H1 (cell line): ENCODE measurements at regions not wholly inside any gene's neighbourhood (a gene's known extent, or its start where the extent isn't known, plus 50 kb on each side); places are given as distances from the start of the nearest gene placed in this dataset.

Experiments used
- BRCA1 ChIP-seq: IDR thresholded peaks from 2 replicates; pipeline ENCODE4 v1.6.1; 2012; ENCODE audit warnings: low read depth, low read length, improper control_type of control experiment
- MAFK ChIP-seq: IDR thresholded peaks from 2 replicates; pipeline ENCODE4 v1.6.1; 2012; ENCODE audit warnings: low read depth, mild to moderate bottlenecking, improper control_type of control experiment, low read length
- POLR2A ChIP-seq, 2 experiments: IDR thresholded peaks; 1 replicate in 1 of 2; 2 replicates in 1 of 2; pipeline ENCODE4 v1.6.1; 2011; ENCODE audit warnings: low read depth in 2 of 2, low read length in 2 of 2, mild to moderate bottlenecking in 2 of 2; ENCODE audit errors: control extremely low read depth in 1 of 2
- POLR2AphosphoS5 ChIP-seq: IDR thresholded peaks from 2 replicates; pipeline ENCODE4 v1.6.1; 2011; ENCODE audit warnings: low read depth, low read length
- TF ChIP-seq, protein P1 (sequence below), 3 experiments: IDR thresholded peaks; 1 replicate in 2 of 3; 2 replicates in 1 of 3; pipeline versions ENCODE4 v1.5.1 to v1.6.1; 2011; ENCODE audit warnings: low read length in 3 of 3, mild to moderate bottlenecking in 3 of 3, inconsistent platforms in 2 of 3, low read depth in 1 of 3, moderate library complexity in 1 of 3; ENCODE audit not compliant: insufficient read depth in 1 of 3; ENCODE audit errors: control extremely low read depth in 1 of 3

DNA sequence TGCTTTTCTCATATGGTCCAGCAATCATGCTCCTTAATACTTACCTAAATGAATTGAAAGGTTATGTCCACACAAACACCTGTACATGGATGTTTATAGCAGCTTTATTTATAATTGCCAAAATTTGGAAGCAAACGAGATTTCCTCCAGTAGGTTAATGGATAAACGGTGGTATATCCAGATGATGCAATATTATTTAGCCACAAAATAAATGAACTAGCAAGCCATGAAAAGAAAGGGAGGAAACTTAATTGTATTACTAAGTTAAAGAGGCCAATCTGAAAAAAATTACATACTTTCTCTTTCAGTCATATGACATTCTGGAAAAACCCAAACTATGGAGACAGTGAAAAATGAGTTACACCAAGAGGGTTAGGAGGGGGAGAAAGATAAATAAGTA is 76.3 kb upstream of the LRRC7 start:
- no peak for TF ChIP-seq POLR2AphosphoS5
- TF ChIP-seq BRCA1 = no peak
- TF ChIP-seq MAFK = no peak
- TF ChIP-seq, protein P1, sequence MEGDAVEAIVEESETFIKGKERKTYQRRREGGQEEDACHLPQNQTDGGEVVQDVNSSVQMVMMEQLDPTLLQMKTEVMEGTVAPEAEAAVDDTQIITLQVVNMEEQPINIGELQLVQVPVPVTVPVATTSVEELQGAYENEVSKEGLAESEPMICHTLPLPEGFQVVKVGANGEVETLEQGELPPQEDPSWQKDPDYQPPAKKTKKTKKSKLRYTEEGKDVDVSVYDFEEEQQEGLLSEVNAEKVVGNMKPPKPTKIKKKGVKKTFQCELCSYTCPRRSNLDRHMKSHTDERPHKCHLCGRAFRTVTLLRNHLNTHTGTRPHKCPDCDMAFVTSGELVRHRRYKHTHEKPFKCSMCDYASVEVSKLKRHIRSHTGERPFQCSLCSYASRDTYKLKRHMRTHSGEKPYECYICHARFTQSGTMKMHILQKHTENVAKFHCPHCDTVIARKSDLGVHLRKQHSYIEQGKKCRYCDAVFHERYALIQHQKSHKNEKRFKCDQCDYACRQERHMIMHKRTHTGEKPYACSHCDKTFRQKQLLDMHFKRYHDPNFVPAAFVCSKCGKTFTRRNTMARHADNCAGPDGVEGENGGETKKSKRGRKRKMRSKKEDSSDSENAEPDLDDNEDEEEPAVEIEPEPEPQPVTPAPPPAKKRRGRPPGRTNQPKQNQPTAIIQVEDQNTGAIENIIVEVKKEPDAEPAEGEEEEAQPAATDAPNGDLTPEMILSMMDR (IDR thresholded peaks at IDR 0.05; ENCODE audit: control extremely low read depth in 1 of 3, insufficient read depth in 1 of 3, low read depth in 1 of 3, low read length in 3 of 3) = no peak
- TF ChIP-seq POLR2A (IDR thresholded peaks at IDR 0.05; ENCODE audit: control extremely low read depth in 1 of 2, low read depth in 2 of 2, low read length in 2 of 2) = no peak
